ENCODE measurements at regions not wholly inside any gene's neighbourhood (a gene's known extent, or its start where the extent isn't known, plus 50 kb on each side); places are given as distances from the start of the nearest gene placed in this dataset.

DNA sequence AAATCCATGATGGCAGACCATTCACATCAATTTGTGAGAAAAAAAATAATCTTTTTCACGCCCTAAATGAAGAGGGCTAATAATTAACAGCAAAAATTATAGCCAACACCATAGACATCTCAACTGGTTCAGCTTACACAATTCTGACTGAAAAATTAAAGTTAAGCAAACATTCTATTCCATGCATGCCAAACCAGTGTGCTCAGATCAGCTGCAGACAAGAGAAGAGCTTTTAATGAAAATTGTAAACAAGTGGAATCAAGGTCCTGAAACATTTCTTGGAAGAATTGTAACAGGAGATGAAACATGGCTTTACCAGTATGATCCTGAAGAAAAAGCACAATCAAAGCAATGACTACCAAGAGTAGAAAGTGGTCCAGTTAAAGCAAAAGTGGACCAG, 710.4 kb downstream of the EPHA7 start:
- TF ChIP-seq, protein P1, sequence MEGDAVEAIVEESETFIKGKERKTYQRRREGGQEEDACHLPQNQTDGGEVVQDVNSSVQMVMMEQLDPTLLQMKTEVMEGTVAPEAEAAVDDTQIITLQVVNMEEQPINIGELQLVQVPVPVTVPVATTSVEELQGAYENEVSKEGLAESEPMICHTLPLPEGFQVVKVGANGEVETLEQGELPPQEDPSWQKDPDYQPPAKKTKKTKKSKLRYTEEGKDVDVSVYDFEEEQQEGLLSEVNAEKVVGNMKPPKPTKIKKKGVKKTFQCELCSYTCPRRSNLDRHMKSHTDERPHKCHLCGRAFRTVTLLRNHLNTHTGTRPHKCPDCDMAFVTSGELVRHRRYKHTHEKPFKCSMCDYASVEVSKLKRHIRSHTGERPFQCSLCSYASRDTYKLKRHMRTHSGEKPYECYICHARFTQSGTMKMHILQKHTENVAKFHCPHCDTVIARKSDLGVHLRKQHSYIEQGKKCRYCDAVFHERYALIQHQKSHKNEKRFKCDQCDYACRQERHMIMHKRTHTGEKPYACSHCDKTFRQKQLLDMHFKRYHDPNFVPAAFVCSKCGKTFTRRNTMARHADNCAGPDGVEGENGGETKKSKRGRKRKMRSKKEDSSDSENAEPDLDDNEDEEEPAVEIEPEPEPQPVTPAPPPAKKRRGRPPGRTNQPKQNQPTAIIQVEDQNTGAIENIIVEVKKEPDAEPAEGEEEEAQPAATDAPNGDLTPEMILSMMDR (IDR thresholded peaks at IDR 0.05; ENCODE audit: control insufficient read depth, extremely low read depth, insufficient read depth) = no peak
- no peak overlapping the region for H3K4me3 ChIP-seq (ENCODE audit: low read depth, low read length)
- DNase-seq (ENCODE audit: low read depth) = no peak

DNA sequence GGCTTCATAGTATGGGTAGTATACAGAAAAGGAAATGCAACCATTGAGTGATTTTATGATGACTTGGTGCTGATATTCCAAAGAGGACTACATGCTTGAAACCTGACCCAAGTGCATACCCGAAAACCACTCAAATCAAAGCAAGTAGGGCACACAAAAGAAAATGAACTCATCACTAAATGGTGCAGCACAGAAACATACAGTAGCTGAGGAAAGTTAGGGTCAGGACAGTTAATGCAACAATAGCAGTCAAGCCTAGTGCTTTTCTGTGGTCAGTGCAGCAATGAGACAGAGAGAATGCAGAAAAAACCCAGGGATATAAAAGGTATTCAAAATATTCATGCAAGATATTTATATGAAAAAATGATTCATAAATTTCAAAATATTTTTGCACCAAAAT, 711.1 kb downstream of the EPHA7 start:
- H3K4me3 ChIP-seq (ENCODE audit: low read depth, low read length) = no peak overlapping the region
- TF ChIP-seq, protein P1 (IDR thresholded peaks at IDR 0.05; ENCODE audit: control insufficient read depth, extremely low read depth, insufficient read depth) = no peak
- DNase-seq (ENCODE audit: low read depth) = no peak

DNA sequence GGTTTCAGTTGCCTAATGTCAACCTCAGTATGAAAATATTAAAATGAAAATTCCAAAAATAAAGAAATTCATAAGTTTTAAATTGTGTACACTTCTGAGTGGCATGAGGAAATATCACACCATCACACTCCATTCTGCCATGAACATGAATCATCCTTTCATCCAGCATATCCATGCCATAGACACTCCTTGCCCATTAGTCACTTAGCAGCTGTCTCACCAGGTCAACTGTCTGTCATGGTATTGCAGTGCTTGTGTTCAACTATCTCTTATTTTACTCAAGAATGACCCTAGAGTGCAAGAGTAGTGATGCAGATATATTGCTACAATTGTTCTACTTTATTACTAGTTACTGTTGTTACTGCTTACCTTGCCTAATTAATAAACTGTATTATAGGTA, 712.4 kb downstream of the EPHA7 start:
- no peak for DNase-seq (ENCODE audit: low read depth)
- no peak overlapping the region for H3K4me3 ChIP-seq (ENCODE audit: low read depth, low read length)
- TF ChIP-seq, protein P1 (IDR thresholded peaks at IDR 0.05; ENCODE audit: control insufficient read depth, extremely low read depth, insufficient read depth) = no peak

DNA sequence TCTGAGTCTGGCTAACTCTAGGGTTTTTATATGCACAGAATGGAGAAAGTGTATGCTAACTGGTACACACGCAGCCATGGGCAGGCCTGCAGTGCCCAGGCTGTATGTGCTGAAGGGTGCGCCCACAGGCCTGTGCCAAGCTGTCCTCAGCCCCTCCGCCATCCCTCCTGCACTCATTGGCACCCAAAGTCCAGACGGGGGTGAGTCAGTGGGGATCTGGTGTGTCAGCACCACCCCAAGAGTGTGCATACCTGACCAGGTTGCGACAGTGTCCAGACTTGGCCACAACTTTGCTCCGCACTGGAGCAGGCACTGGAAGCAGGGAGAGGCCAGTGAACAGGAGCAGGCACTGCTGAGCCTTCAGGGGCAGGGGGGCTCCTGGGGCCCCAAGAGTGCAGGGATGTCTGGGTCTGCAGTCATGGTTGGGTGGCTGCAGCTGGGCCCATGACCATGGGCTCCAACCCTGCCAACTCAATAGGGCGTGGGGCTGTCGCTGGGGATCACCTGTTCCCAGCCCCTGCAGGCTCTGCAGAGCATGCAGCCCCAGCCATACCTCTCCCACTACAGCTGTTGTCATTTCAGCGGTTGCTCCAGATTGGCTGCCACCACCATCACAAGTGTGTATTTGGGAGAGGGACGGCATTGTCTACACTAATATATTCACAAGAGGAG, 717.8 kb downstream of the EPHA7 start:
- TF ChIP-seq, protein P1 (IDR thresholded peaks at IDR 0.05; ENCODE audit: control insufficient read depth, extremely low read depth, insufficient read depth) = no peak
- no peak for DNase-seq (ENCODE audit: low read depth)
- no peak overlapping the region for H3K4me3 ChIP-seq (ENCODE audit: low read depth, low read length)

DNA sequence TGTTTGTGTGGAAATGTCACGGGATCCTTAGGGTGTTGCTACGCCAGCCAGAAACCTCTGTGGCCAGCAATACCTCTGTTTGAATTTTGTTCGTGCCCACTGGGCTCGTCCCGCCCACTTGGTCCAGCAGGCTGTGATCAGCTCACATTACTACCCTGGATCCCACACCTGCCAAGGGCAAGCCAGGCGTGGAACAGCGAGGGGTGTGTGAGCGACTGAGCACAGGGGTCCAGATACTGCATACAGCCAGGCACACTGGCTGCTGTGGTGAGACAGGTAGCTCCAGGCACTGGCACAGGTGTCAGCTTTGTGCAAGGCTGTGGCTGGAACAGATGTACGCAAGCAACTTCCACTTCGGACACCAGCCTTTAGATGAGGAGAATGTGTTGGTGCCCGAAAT, 718.9 kb downstream of the EPHA7 start:
- no peak overlapping the region for H3K4me3 ChIP-seq (ENCODE audit: low read depth, low read length)
- no peak for DNase-seq (ENCODE audit: low read depth)
- TF ChIP-seq, protein P1 (IDR thresholded peaks at IDR 0.05; ENCODE audit: control insufficient read depth, extremely low read depth, insufficient read depth) = no peak

DNA sequence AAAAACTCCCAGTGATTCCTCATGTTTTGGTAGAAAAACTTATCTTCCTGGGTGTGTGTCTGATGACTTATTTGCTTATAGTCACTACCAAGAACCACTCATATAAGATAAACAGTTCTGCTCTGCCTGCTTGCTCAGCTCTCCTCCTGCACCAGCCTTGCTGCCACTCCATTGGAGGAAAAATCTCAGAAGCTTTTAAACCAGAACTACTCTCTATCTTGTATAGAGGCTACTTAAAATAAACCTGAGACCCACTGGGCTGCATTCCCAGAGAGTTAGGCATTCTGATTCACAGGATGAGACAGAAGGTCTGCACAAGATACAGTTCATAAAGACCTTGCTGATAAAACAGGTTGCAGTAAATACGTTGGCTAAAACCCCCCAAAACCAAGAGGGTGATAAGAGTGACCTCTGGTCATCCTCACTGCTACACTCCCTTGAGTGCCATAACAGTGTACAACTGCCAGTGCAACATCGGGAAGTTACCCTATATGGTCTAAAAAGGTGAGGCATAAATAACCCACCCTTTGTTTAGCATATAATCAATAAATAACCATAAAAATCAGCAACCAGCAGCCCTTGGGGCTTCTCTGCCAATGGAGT, 728.3 kb downstream of the EPHA7 start:
- DNase-seq (ENCODE audit: low read depth) = no peak
- H3K4me3 ChIP-seq (ENCODE audit: low read depth, low read length) = no peak overlapping the region
- TF ChIP-seq, protein P1 (IDR thresholded peaks at IDR 0.05; ENCODE audit: control insufficient read depth, extremely low read depth, insufficient read depth) = no peak

DNA sequence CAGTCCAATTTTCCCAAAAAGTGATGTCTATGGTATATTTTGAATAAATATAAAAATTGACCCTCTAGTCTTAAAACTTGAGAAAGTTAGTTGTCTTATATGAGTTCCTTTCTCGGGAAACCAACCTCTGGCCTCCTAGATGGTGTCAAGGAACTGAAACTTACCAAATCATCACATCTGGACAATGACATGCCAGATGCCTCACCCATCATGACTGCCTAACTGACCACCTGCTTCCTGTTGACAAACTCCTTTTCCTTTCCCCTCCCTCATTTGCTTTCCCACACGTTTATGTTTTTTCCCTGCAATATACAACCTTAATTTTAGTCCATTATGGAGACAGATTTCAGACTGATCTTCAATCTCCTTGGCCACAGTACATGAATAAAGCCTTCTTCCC, 731.0 kb downstream of the EPHA7 start:
- no peak overlapping the region for H3K4me3 ChIP-seq (ENCODE audit: low read depth, low read length)
- TF ChIP-seq, protein P1 (IDR thresholded peaks at IDR 0.05; ENCODE audit: control insufficient read depth, extremely low read depth, insufficient read depth) = no peak
- no peak for DNase-seq (ENCODE audit: low read depth)
